SK-N-MC (cell line): ENCODE measurements at regions not wholly inside any gene's neighbourhood (a gene's known extent, or its start where the extent isn't known, plus 50 kb on each side); places are given as distances from the start of the nearest gene placed in this dataset.

Source experiments
- EZH2 ChIP-seq: fragments of 200-600 bp; sonication (generic); IDR thresholded peaks from one replicate; pipeline ENCODE4 v1.6.1; 2017; ENCODE audit warnings: antibody characterized with exemption
- FOXP2 ChIP-seq: optimal IDR thresholded peaks from 2 replicates; pipeline ENCODE3; 2011; ENCODE audit warnings: mild to moderate bottlenecking, moderate library complexity; ENCODE audit not compliant: insufficient read depth; ENCODE audit errors: extremely low read length, control extremely low read depth
- POLR2AphosphoS5 ChIP-seq: IDR thresholded peaks from 2 replicates; pipeline ENCODE4 v1.6.1; 2012; ENCODE audit warnings: mild to moderate bottlenecking, low read depth, low read length, borderline replicate concordance

- TF ChIP-seq EZH2, result no peak
- TF ChIP-seq POLR2AphosphoS5, result no peak
- TF ChIP-seq FOXP2, result no peak
Observed at GRCh38 chrX:3526071-3526470, 179.6 kb upstream of the MXRA5 start.
